ENCODE measurements at regions not wholly inside any gene's neighbourhood (a gene's known extent, or its start where the extent isn't known, plus 50 kb on each side); places are given as distances from the start of the nearest gene placed in this dataset.

DNA sequence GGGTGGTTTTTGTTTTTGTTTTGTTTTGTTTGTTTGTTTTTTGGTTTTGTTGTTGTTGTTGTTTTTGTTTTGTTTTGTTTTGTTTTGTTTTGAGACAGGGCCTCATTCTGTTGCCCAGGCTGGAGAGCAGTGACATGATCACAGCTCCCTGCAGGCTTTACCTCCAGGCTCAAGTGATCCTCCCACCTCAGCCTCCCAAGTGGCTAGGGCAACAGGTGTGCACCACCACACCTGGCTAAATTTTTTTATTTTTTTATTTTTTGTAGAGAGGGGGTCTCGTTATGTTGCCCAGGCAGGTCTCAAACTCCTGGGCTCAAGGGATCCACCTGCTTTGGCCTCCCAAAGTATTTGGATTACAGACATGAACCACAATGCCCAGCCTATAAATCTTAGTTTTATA is 115.9 kb upstream of the NFE2L3 start:
- H3K4me3 Mint-ChIP-seq: no peak overlapping the region
- no peak overlapping the region for H3K27ac Mint-ChIP-seq
- H3K4me1 Mint-ChIP-seq (ENCODE audit: low read depth): peaks cover 8% of the 10 kb centered on the region
- peaks cover 27% of the 10 kb centered on the region for H3K27me3 Mint-ChIP-seq (ENCODE audit: insufficient read depth)
- H3K9me3 Mint-ChIP-seq: no peaks in the 10 kb centered on the region
- no peak for DNase-seq (ENCODE audit: low spot score)
- intact Hi-C loops (cut with micrococcal nuclease): no loop called here
- no peaks in the 10 kb centered on the region for H3K36me3 Mint-ChIP-seq (ENCODE audit: low read depth)

DNA sequence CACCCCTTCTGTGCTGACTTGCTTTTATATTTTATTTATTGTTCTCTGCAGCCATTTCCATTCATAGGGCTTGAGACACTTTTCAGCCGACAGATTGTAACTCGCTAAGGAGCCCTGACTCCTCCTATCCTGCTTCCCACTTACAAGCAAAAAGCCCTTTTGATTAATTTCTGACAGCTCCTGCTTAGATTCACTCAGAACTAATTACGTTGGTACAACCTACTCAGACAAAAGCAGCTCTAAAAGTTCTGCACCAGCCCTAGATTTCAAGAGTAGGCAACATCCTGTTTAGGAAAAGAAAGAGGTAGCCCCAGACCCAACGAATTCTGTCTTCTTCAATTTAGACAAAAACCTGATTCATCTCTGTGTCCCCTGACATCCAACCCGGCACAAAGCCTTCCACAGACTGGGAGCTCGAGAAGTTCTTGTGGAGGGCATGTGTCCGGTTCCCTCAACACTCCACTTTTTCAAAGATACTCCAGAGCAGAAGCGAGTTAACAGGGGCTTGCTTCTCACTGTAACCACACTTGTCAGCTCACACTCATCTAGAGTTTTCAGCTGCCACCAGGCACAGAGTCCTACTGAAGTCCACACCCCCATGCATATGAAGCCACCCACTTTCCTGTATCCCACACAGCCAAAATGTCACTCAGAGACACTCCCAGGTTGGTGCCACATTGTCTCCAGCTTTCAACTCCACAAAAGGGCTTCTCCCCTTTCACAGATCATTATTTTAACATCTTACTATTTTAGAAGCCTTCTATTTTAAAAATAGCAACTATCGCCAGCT is 113.6 kb upstream of the NFE2L3 start:
- H3K27ac Mint-ChIP-seq: no peak overlapping the region
- no peak for DNase-seq (ENCODE audit: low spot score)
- no peak overlapping the region for H3K4me3 Mint-ChIP-seq
- H3K36me3 Mint-ChIP-seq (ENCODE audit: low read depth): no peaks in the 10 kb centered on the region
- H3K27me3 Mint-ChIP-seq (ENCODE audit: insufficient read depth): peaks cover 21% of the 10 kb centered on the region
- peaks cover 8% of the 10 kb centered on the region for H3K4me1 Mint-ChIP-seq (ENCODE audit: low read depth)
- intact Hi-C loops (cut with micrococcal nuclease): no loop called here
- H3K9me3 Mint-ChIP-seq: no peaks in the 10 kb centered on the region

DNA sequence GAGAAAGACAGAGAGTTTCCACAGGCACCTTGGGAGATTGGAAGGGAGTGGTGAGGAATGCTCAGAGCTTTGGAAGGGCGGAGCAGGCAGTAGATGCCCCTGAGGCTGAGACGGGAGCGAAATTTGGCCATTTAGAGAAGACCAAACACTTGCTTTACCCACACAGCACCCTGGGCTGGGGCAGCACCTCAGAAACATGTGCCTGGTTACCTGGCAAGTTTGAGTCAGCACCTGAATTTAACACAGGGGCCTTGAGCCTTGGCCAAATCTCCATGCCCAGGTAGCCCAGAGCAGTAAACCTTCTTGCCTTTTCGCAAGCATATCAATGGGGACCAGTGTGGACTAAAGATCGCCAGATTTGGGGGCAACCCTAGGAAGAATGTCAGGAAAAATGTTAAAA is 111.9 kb upstream of the NFE2L3 start:
- DNase-seq (ENCODE audit: low spot score): no peak

DNA sequence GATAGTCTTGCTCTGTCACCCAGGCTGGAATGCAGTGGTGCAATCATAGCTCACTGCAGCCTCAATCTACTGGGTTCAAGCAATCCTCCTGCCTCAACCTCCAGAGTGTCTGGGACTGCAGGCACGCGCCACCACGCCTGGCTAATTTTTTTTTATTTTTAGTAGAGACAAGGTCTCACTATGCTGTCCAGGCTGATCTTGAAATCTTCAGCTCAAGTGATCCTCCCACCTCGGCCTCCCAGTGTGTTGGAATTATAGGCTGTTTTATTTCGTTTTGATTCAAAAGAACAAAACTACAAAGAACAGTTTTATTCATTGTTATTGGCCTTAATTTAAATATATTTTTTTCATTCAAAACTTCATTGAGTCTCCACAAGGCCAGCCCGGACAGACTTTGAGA is 109.8 kb upstream of the NFE2L3 start:
- H3K4me1 Mint-ChIP-seq (ENCODE audit: low read depth): peaks cover 8% of the 10 kb centered on the region
- no peak overlapping the region for H3K4me3 Mint-ChIP-seq
- no peaks in the 10 kb centered on the region for H3K36me3 Mint-ChIP-seq (ENCODE audit: low read depth)
- no peak overlapping the region for H3K27ac Mint-ChIP-seq
- no peaks in the 10 kb centered on the region for H3K9me3 Mint-ChIP-seq
- intact Hi-C loops (cut with micrococcal nuclease): no loop called here
- no peak for DNase-seq (ENCODE audit: low spot score)
- peaks cover 29% of the 10 kb centered on the region for H3K27me3 Mint-ChIP-seq (ENCODE audit: insufficient read depth)

More for the DNA sequence above, 111.9 kb upstream of the NFE2L3 start:
- Mint-ChIP-seq H3K4me1 (ENCODE audit: low read depth) (peaks cover 8% of the 10 kb centered on the region), H3K9me3 (no peaks in the 10 kb centered on the region), H3K36me3 (ENCODE audit: low read depth) (no peaks in the 10 kb centered on the region), H3K27me3 (ENCODE audit: insufficient read depth) (peaks cover 27% of the 10 kb centered on the region), H3K4me3 (no peak overlapping the region), H3K27ac (no peak overlapping the region)
- intact Hi-C loops (cut with micrococcal nuclease): no loop called here

DNA sequence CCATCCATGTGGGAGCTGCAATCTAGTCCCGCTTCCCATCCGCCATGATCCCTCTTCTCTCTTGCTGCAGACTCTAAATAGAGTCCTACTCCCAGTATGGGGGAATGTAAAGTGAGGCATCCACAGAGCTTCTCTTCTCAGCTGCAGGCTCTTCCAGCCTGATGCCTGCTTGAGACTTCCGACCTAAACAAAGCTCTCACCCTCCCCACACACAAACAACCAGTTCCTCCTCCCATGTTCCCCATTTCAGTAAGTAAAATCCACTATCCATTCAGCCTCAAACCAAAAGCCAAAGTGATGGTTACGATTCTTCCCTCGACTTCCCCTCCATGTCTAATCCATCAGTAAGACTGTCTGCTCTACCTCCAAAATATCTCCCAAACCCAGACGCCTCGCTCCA is 108.2 kb upstream of the NFE2L3 start:
- H3K27ac Mint-ChIP-seq: no peak overlapping the region
- H3K36me3 Mint-ChIP-seq (ENCODE audit: low read depth): no peaks in the 10 kb centered on the region
- H3K4me1 Mint-ChIP-seq (ENCODE audit: low read depth): no peaks in the 10 kb centered on the region
- no peaks in the 10 kb centered on the region for H3K9me3 Mint-ChIP-seq
- intact Hi-C loops (cut with micrococcal nuclease): no loop called here
- DNase-seq (ENCODE audit: low spot score): no peak
- peaks cover 17% of the 10 kb centered on the region for H3K27me3 Mint-ChIP-seq (ENCODE audit: insufficient read depth)
- no peak overlapping the region for H3K4me3 Mint-ChIP-seq

DNA sequence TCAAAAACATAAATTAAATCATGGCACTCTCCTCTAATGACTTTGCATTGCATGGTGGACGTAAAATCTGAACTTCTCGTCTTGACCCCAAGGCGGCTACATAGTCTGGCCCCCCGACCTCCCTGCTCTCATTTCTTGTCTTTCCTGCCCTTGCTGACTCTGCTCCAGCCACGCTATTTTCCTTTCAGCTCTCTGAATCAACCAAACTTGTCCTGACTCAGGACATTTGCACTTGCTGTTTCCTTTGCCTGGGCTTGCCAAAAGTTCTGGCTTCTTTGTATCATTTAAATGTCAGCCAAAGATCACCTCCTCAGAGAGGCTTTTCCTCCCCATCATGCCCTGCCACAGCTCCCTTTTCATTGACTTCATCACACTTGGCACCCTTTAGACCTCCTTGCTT is 107.7 kb upstream of the NFE2L3 start:
- H3K9me3 Mint-ChIP-seq: no peaks in the 10 kb centered on the region
- no peaks in the 10 kb centered on the region for H3K36me3 Mint-ChIP-seq (ENCODE audit: low read depth)
- H3K27ac Mint-ChIP-seq: no peak overlapping the region
- H3K4me3 Mint-ChIP-seq: no peak overlapping the region
- no peak for DNase-seq (ENCODE audit: low spot score)
- H3K27me3 Mint-ChIP-seq (ENCODE audit: insufficient read depth): peaks cover 16% of the 10 kb centered on the region
- no peaks in the 10 kb centered on the region for H3K4me1 Mint-ChIP-seq (ENCODE audit: low read depth)
- intact Hi-C loops (cut with micrococcal nuclease): no loop called here

DNA sequence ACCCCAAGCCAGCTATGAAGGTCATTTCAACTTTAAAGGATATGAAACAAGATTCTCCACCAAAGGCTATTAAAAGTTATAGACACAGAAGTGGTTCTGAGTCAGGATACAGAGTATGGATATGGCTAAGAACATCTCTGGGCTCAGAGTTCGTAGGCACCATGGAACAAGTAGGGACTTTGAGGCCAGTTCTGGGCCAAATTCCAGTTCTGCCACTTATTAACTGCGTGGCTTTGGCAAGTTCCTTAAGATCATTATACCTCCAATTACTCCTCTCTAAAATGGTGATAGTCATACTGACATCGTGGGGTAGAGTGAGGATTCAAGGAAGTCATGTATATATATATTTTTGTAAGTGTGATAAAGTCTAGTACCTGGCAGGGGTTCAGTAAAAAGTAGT is 105.8 kb upstream of the NFE2L3 start:
- Mint-ChIP-seq H3K27me3 (ENCODE audit: insufficient read depth) (peaks cover 23% of the 10 kb centered on the region), H3K4me1 (ENCODE audit: low read depth) (no peaks in the 10 kb centered on the region)

DNA sequence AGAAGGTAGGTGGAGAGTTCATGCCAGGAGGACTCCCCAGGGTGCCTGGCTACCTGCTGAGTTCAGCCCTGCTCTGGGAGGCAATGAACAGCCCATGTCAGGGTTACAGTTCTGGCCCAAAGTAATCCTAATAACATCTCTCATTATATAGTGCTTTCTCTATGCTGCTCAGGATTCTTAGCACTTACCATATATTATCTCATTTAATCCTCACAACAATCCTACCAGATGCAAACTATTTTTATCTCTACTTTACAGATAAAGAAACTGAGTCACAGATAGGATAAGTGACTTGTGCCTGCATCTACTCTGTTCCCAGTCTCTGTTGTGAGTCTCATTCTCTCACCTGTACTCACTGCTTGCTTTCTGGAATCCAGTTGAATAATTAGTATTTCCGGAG is 105.1 kb upstream of the NFE2L3 start:
- Mint-ChIP-seq H3K36me3 (ENCODE audit: low read depth) (no peaks in the 10 kb centered on the region), H3K27me3 (ENCODE audit: insufficient read depth) (peaks cover 23% of the 10 kb centered on the region), H3K9me3 (no peaks in the 10 kb centered on the region), H3K27ac (no peak overlapping the region), H3K4me3 (no peak overlapping the region), H3K4me1 (ENCODE audit: low read depth) (no peaks in the 10 kb centered on the region)
- intact Hi-C loops (cut with micrococcal nuclease): no loop called here
- no peak for DNase-seq (ENCODE audit: low spot score)

More for the DNA sequence above, 105.8 kb upstream of the NFE2L3 start:
- Mint-ChIP-seq H3K27ac (no peak overlapping the region), H3K36me3 (ENCODE audit: low read depth) (no peaks in the 10 kb centered on the region), H3K9me3 (no peaks in the 10 kb centered on the region), H3K4me3 (no peak overlapping the region)
- no peak for DNase-seq (ENCODE audit: low spot score)
- intact Hi-C loops (cut with micrococcal nuclease): no loop called here

DNA sequence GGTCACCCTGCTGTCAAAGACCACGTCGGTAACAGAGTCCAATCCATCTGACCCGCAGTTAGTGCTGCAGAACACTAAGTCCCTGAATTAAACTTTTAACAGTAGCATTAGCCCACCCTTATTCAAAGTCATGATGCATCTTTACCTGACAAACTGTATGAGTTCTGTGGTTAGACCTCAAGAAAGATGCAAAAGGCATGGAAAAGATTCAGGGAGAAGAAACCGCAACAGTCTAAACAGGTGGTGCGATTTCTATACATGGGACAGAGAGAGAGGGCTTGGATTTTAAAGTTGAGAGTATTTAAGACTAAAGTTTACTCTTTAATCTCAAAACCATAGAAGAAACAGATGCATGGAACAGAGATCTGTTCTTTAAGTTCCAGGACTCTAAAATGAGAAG is 103.3 kb upstream of the NFE2L3 start:
- DNase-seq (ENCODE audit: low spot score): no peak
- Mint-ChIP-seq H3K27ac (no peak overlapping the region), H3K4me1 (ENCODE audit: low read depth) (no peaks in the 10 kb centered on the region), H3K27me3 (ENCODE audit: insufficient read depth) (peaks cover 23% of the 10 kb centered on the region), H3K36me3 (ENCODE audit: low read depth) (no peaks in the 10 kb centered on the region), H3K4me3 (no peak overlapping the region), H3K9me3 (no peaks in the 10 kb centered on the region)
- intact Hi-C loops (cut with micrococcal nuclease): no loop called here

DNA sequence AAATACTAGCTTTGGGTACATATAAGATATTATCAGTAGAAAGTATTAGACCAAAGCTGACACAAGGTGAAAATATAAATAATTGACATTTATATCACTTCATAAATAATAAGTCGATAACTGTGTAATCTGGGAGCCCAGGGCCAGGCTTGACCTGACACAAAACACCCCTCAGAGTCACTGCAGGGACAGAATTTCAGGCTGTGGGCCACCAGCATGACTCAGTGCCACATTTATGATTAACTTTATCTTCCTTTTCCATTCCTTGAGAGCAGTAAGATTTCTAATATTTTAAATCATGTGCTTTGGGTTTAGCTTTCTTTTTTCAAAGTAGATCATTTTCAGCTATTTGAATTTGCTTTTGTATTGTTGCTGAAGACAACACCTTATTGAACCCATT is 102.9 kb upstream of the NFE2L3 start:
- Mint-ChIP-seq H3K4me3 (no peak overlapping the region), H3K4me1 (ENCODE audit: low read depth) (no peaks in the 10 kb centered on the region), H3K36me3 (ENCODE audit: low read depth) (no peaks in the 10 kb centered on the region), H3K27ac (no peak overlapping the region), H3K9me3 (no peaks in the 10 kb centered on the region), H3K27me3 (ENCODE audit: insufficient read depth) (peaks cover 21% of the 10 kb centered on the region)
- intact Hi-C loops (cut with micrococcal nuclease): no loop called here
- no peak for DNase-seq (ENCODE audit: low spot score)

DNA sequence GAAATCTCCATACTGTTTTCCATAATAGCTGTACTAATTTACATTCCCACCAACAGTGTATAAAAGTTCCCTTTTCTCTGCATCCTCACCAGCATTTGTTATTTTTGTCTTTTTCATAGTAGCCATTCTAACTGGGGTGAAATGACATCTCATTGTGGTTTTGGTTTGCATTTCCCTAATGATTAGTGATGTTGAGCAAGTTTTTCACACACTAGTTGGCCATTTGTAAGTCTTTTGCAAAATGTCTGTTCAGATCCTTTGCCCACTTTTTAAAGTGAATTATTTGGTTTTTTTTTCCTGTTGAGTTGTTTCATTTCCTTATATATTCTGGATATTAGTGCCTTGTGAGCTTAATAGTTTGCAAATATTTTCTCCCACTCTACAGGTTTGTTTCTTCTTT is 101.0 kb upstream of the NFE2L3 start:
- Mint-ChIP-seq H3K27ac (no peak overlapping the region), H3K9me3 (no peaks in the 10 kb centered on the region), H3K4me1 (ENCODE audit: low read depth) (no peaks in the 10 kb centered on the region), H3K4me3 (no peak overlapping the region), H3K27me3 (ENCODE audit: insufficient read depth) (peaks cover 19% of the 10 kb centered on the region), H3K36me3 (ENCODE audit: low read depth) (no peaks in the 10 kb centered on the region)
- no peak for DNase-seq (ENCODE audit: low spot score)
- intact Hi-C loops (cut with micrococcal nuclease): no loop called here

DNA sequence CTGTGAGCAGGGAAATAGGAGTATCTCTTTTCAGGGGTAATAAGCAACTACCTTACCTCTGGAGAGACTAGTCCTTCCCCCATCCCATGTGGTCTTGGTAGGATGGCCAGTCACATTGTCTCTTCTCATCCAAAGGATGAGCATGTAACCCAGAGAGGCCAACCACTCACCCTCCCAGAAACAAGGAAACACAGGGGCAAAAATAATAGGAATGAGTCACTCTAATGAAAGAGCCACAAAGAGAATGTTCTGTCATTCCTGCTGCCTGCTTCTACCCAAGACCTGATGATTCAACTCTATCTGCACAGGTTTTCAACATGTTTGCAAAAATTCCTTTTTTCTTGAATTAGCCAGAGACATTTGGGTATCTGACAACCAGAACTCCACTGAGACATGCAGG is 99.3 kb upstream of the NFE2L3 start:
- DNase-seq (ENCODE audit: low spot score): no peak
- Mint-ChIP-seq H3K4me3 (no peak overlapping the region), H3K27ac (no peak overlapping the region), H3K4me1 (ENCODE audit: low read depth) (no peaks in the 10 kb centered on the region), H3K36me3 (ENCODE audit: low read depth) (no peaks in the 10 kb centered on the region), H3K9me3 (no peaks in the 10 kb centered on the region), H3K27me3 (ENCODE audit: insufficient read depth) (peaks cover 18% of the 10 kb centered on the region)
- intact Hi-C loops (cut with micrococcal nuclease): no loop called here

DNA sequence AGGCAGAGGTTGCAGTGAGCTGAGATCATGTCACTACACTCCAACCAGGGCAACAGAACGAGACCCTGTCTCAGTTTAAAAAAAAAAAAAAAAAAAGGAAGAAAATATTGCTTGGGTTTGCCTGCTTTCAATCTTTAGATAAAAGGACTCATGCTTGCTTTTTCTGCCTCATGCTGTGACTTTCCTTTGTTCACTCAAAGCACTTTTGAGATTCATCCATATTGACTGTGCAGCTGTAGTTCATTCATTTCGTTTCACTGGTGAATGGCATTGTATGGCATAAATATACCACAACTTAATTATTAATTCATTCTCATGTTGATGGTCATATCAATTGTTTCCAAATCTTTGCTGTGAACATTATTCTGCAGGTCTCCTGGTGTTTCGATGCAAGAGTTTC is 97.6 kb upstream of the NFE2L3 start:
- DNase-seq (ENCODE audit: low spot score): no peak
- Mint-ChIP-seq H3K4me3 (no peak overlapping the region), H3K27ac (no peak overlapping the region), H3K9me3 (no peaks in the 10 kb centered on the region), H3K36me3 (ENCODE audit: low read depth) (no peaks in the 10 kb centered on the region), H3K4me1 (ENCODE audit: low read depth) (no peaks in the 10 kb centered on the region), H3K27me3 (ENCODE audit: insufficient read depth) (peaks cover 21% of the 10 kb centered on the region)
- intact Hi-C loops (cut with micrococcal nuclease): no loop called here

DNA sequence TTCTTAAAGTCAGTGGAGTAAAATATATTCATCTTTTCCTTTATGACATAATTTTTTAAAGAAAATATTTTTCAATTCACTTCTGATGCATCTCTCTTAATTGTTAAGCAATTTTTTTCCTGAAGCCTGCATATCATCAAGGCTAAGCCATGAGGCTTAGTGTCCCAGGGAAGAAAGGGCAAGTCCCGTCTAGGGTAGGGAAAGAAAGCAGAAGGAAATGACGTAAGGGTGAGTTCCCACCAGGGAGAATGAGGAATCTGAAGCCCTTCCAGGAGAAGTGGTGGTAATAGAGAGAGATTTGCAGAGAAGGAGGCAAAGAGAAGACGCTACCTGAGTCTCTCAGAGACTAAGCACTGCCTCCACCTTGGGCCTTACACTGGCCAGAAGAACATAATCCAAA is 96.8 kb upstream of the NFE2L3 start:
- Mint-ChIP-seq H3K4me3 (no peak overlapping the region), H3K27me3 (ENCODE audit: insufficient read depth) (peaks cover 17% of the 10 kb centered on the region)

More for the DNA sequence above, 96.8 kb upstream of the NFE2L3 start:
- no peak for DNase-seq (ENCODE audit: low spot score)
- intact Hi-C loops (cut with micrococcal nuclease): no loop called here
- H3K36me3 Mint-ChIP-seq (ENCODE audit: low read depth): no peaks in the 10 kb centered on the region
- no peaks in the 10 kb centered on the region for H3K9me3 Mint-ChIP-seq
- no peaks in the 10 kb centered on the region for H3K4me1 Mint-ChIP-seq (ENCODE audit: low read depth)
- no peak overlapping the region for H3K27ac Mint-ChIP-seq
